H9 (cell line): ENCODE measurements at regions not wholly inside any gene's neighbourhood (a gene's known extent, or its start where the extent isn't known, plus 50 kb on each side); places are given as distances from the start of the nearest gene placed in this dataset.

ENCODE experiments used
- DNase-seq: peaks from one replicate; pipeline ENCODE4 v3.0.0-alpha.2; 2017
- H2AFZ ChIP-seq: one replicate; pipeline ENCODE4 v1.6.1; 2013; ENCODE audit warnings: mild to moderate bottlenecking, low read length, control low read depth, moderate library complexity
- H2AK5ac ChIP-seq: 2 replicates; pipeline ENCODE4 v1.6.1; 2013; ENCODE audit warnings: low read length, control low read depth, mixed read lengths; ENCODE audit not compliant: insufficient read length
- H2BK120ac ChIP-seq: one replicate; pipeline ENCODE4 v1.6.1; 2013; ENCODE audit warnings: low read depth, mild to moderate bottlenecking, low read length, control low read depth, inconsistent platforms; ENCODE audit not compliant: poor library complexity, severe bottlenecking
- H2BK12ac ChIP-seq: 2 replicates; pipeline ENCODE4 v1.6.1; 2013; ENCODE audit warnings: low read length, control low read depth, mixed read lengths, low read depth; ENCODE audit not compliant: insufficient read length
- H2BK15ac ChIP-seq: 2 replicates; pipeline ENCODE4 v1.6.1; 2013; ENCODE audit warnings: low read depth, low read length, control low read depth
- H2BK20ac ChIP-seq: one replicate; pipeline ENCODE4 v1.6.1; 2013; ENCODE audit warnings: low read depth, mild to moderate bottlenecking, low read length, control low read depth, inconsistent platforms; ENCODE audit not compliant: poor library complexity, severe bottlenecking
- H2BK5ac ChIP-seq: 2 replicates; pipeline ENCODE4 v1.6.1; 2013; ENCODE audit warnings: low read length, control low read depth, mixed read lengths; ENCODE audit not compliant: insufficient read length
- H3K14ac ChIP-seq: 2 replicates; pipeline ENCODE4 v1.6.1; 2013; ENCODE audit warnings: low read length, control low read depth; ENCODE audit not compliant: insufficient read depth
- H3K18ac ChIP-seq: 2 replicates; pipeline ENCODE4 v1.6.1; 2013; ENCODE audit warnings: low read depth, mild to moderate bottlenecking, mixed read lengths, low read length, control low read depth; ENCODE audit not compliant: insufficient read length
- H3K23ac ChIP-seq: 2 replicates; pipeline ENCODE4 v1.6.1; 2013; ENCODE audit warnings: low read length, control low read depth, mixed read lengths, low read depth; ENCODE audit not compliant: insufficient read length
- H3K23me2 ChIP-seq: 2 replicates; pipeline ENCODE4 v1.6.1; 2013; ENCODE audit warnings: low read depth, mild to moderate bottlenecking, mixed read lengths, low read length, control low read depth; ENCODE audit not compliant: insufficient read length, poor library complexity, severe bottlenecking
- H3K27ac ChIP-seq: 2 replicates; pipeline ENCODE4 v1.5.1; 2013; ENCODE audit warnings: low read length, control low read depth, mixed read lengths, low read depth; ENCODE audit not compliant: insufficient read length
- H3K27me3 ChIP-seq: 2 replicates; pipeline ENCODE4 v1.6.1; 2013; ENCODE audit warnings: low read length, control low read depth, inconsistent platforms; ENCODE audit not compliant: insufficient read depth
- H3K4ac ChIP-seq: 2 replicates; pipeline ENCODE4 v1.6.1; 2013; ENCODE audit warnings: low read depth, mild to moderate bottlenecking, control low read depth, inconsistent platforms, low read length, moderate library complexity
- H3K4me1 ChIP-seq: 2 replicates; pipeline ENCODE4 v1.6.1; 2013; ENCODE audit warnings: low read length, control low read depth, inconsistent platforms; ENCODE audit not compliant: insufficient read depth
- H3K4me2 ChIP-seq: 2 replicates; pipeline ENCODE4 v1.6.1; 2013; ENCODE audit warnings: low read length, control low read depth, mixed read lengths; ENCODE audit not compliant: insufficient read length, insufficient read depth
- H3K56ac ChIP-seq: 2 replicates; pipeline ENCODE4 v1.6.1; 2013; ENCODE audit warnings: low read depth, mild to moderate bottlenecking, mixed read lengths, low read length, control low read depth; ENCODE audit not compliant: insufficient read length
- H3K79me1 ChIP-seq: 2 replicates; pipeline ENCODE4 v1.6.1; 2013; ENCODE audit warnings: low read depth, mild to moderate bottlenecking, moderate library complexity, low read length, control low read depth, inconsistent platforms; ENCODE audit not compliant: insufficient read depth, poor library complexity, severe bottlenecking
- H3K79me2 ChIP-seq: 2 replicates; pipeline ENCODE4 v1.6.1; 2013; ENCODE audit warnings: low read length, control low read depth, inconsistent platforms; ENCODE audit not compliant: insufficient read depth
- H3K9ac ChIP-seq: 2 replicates; pipeline ENCODE4 v1.6.1; 2013; ENCODE audit warnings: low read length, control low read depth, mixed read lengths; ENCODE audit not compliant: insufficient read length; ENCODE audit errors: extremely low read depth
- H3K9me3 ChIP-seq: one replicate; pipeline ENCODE4 v1.6.1; 2013; ENCODE audit warnings: low read depth, low read length, inconsistent platforms; ENCODE audit not compliant: control insufficient read depth
- H3T11ph ChIP-seq: one replicate; pipeline ENCODE4 v1.6.1; 2013; ENCODE audit warnings: mild to moderate bottlenecking, low read length, control low read depth, inconsistent platforms
- H4K20me1 ChIP-seq: one replicate; pipeline ENCODE4 v1.6.1; 2013; ENCODE audit not compliant: control insufficient read depth, insufficient read length, insufficient read depth
- H4K5ac ChIP-seq: 2 replicates; pipeline ENCODE4 v1.6.1; 2013; ENCODE audit warnings: low read depth, mild to moderate bottlenecking, mixed read lengths, low read length, control low read depth; ENCODE audit not compliant: insufficient read length
- H4K8ac ChIP-seq: replicated peaks from 2 replicates; pipeline ENCODE4 v1.6.1; 2013; ENCODE audit warnings: low read length, control low read depth, mixed read lengths, low read depth; ENCODE audit not compliant: insufficient read length
- H4K91ac ChIP-seq: 2 replicates; pipeline ENCODE4 v1.6.1; 2013; ENCODE audit warnings: low read depth, mild to moderate bottlenecking, moderate library complexity, mixed read lengths, low read length, control low read depth; ENCODE audit not compliant: insufficient read length
- H3K27ac Mint-ChIP-seq, 3 experiments: 2 replicates in 2 of 3; 3 replicates in 1 of 3; pipeline ENCODE4 v1.8.0; 2020 to 2021; ENCODE audit warnings: mixed read lengths in 3 of 3, mild to moderate bottlenecking in 1 of 3, moderate library complexity in 1 of 3
- H3K27me3 Mint-ChIP-seq: 2 replicates; pipeline ENCODE4 v1.8.0; 2021; ENCODE audit warnings: low read depth, mild to moderate bottlenecking, moderate library complexity, mixed read lengths
- H3K36me3 Mint-ChIP-seq, 3 experiments: 2 replicates in 2 of 3; 3 replicates in 1 of 3; pipeline ENCODE4 v1.8.0; 2020 to 2021; ENCODE audit warnings: low read depth in 3 of 3, mixed read lengths in 3 of 3; ENCODE audit not compliant: insufficient read depth in 1 of 3
- H3K4me1 Mint-ChIP-seq, 2 experiments: 2 replicates each; pipeline ENCODE4 v1.8.0; 2020; ENCODE audit warnings: mixed read lengths in 2 of 2
- H3K4me3 Mint-ChIP-seq, 2 experiments: 2 replicates in 1 of 2; 3 replicates in 1 of 2; pipeline ENCODE4 v1.8.0; 2020 to 2021; ENCODE audit warnings: mild to moderate bottlenecking in 2 of 2, mixed read lengths in 2 of 2, moderate library complexity in 1 of 2
- H3K9me3 Mint-ChIP-seq, 2 experiments: 2 replicates in 1 of 2; 3 replicates in 1 of 2; pipeline ENCODE4 v1.8.0; 2020; ENCODE audit warnings: mild to moderate bottlenecking in 2 of 2, mixed read lengths in 2 of 2, moderate library complexity in 1 of 2
- CTCF ChIP-seq: fragments of 200-600 bp; sonication (generic); conservative IDR thresholded peaks from 3 replicates; pipeline ENCODE4 v1.8.0; 2021; ENCODE audit warnings: antibody characterized with exemption, mild to moderate bottlenecking
- WGBS: extraction: QIAGEN DNeasy Blood & Tissue Kit; methylation state at CpG from one replicate; pipeline ENCODE4 v1.1.7; 2013; ENCODE audit warnings: missing lambda C conversion rate, low lambda C conversion rate, mixed read lengths; ENCODE audit not compliant: insufficient read length; ENCODE audit errors: extremely low coverage; 5-methylcytosine and 5-hydroxymethylcytosine counted together

GRCh38 chr7:113460067-113460466 is 341.7 kb upstream of the SMIM30 start:
- Mint-ChIP-seq H3K36me3 (peaks cover 0 to 14% (median 0%) of the 10 kb centered on the region in 3 experiments; a peak in 2 of 7 replicates), H3K4me3 (no peak overlapping the region), H3K9me3 (peaks cover 0 to 14% of the 10 kb centered on the region in 2 experiments; a peak in 1 of 5 replicates), H3K4me1 (no peaks in the 10 kb centered on the region), H3K27ac (no peak overlapping the region), H3K27me3 (no peaks in the 10 kb centered on the region)
- H2BK12ac ChIP-seq, result no peak overlapping the region
- H4K8ac ChIP-seq, result no peak overlapping the region
- no peak overlapping the region for H3K23ac ChIP-seq
- H3K14ac ChIP-seq, result no peak overlapping the region
- H3K27me3 ChIP-seq, result no peaks in the 10 kb centered on the region
- no peaks in the 10 kb centered on the region for H3K23me2 ChIP-seq
- no peak overlapping the region for H4K5ac ChIP-seq
- no peak overlapping the region for H3K4ac ChIP-seq
- no peak overlapping the region for H2BK15ac ChIP-seq
- H4K91ac ChIP-seq, result no peak overlapping the region
- no peaks in the 10 kb centered on the region for H3K79me2 ChIP-seq
- no peak overlapping the region for H3K9ac ChIP-seq
- no peak overlapping the region for H3K27ac ChIP-seq
- no peak overlapping the region for H3K4me2 ChIP-seq
- DNase-seq, result no peak
- no peak overlapping the region for H3K56ac ChIP-seq
- no peak overlapping the region for H2AK5ac ChIP-seq
- H4K20me1 ChIP-seq, result no peaks in the 10 kb centered on the region
- WGBS, result no CpG with 5 or more reads among the region's 5 CpGs
- H3K79me1 ChIP-seq, result no peaks in the 10 kb centered on the region
- no peak overlapping the region for H3T11ph ChIP-seq
- H2AFZ ChIP-seq, result no peak overlapping the region
- no peak overlapping the region for H3K18ac ChIP-seq
- H3K9me3 ChIP-seq, result no peaks in the 10 kb centered on the region
- no peak overlapping the region for H2BK20ac ChIP-seq
- TF ChIP-seq CTCF, result no peak
- no peak overlapping the region for H2BK120ac ChIP-seq
- no peak overlapping the region for H2BK5ac ChIP-seq
- H3K4me1 ChIP-seq, result no peaks in the 10 kb centered on the region
